Left lung (tissue), 4 donors: ENCODE measurements at regions not wholly inside any gene's neighbourhood (a gene's known extent, or its start where the extent isn't known, plus 50 kb on each side); places are given as distances from the start of the nearest gene placed in this dataset.

Source experiments
- ATAC-seq: fragments of 200-7000 bp; cut with Tn5 transposase; one replicate; pipeline ENCODE4 v1.9.1; 2020; ENCODE audit warnings: moderate library complexity
- DNase-seq, 4 donors: peaks; one replicate each; pipeline ENCODE4 v3.0.0-alpha.2; 2013 to 2020
- H3K27ac ChIP-seq, 2 donors: fragments of 200-600 bp; sonication (generic) in 1 of 2; one replicate each; pipeline versions ENCODE4 v1.5.0 to v1.8.0; 2020 to 2021
- H3K27me3 ChIP-seq, 2 donors: fragments of 200-600 bp; sonication (generic) in 1 of 2; one replicate each; pipeline versions ENCODE4 v1.5.0 to v1.8.0; 2020 to 2021
- H3K36me3 ChIP-seq, 2 donors: fragments of 200-600 bp; sonication (generic) in 1 of 2; one replicate each; pipeline versions ENCODE4 v1.5.0 to v1.8.0; 2020 to 2021
- H3K4me1 ChIP-seq, 2 donors: fragments of 200-600 bp; one replicate each; pipeline ENCODE4 v1.8.0; 2021
- H3K4me3 ChIP-seq, 2 donors: fragments of 200-600 bp; sonication (generic) in 1 of 2; one replicate each; pipeline versions ENCODE4 v1.5.0 to v1.8.0; 2020 to 2021; ENCODE audit warnings: mild to moderate bottlenecking in 1 of 2
- H3K9me3 ChIP-seq, 2 donors: fragments of 200-600 bp; sonication (generic) in 1 of 2; one replicate each; pipeline versions ENCODE4 v1.5.0 to v1.8.0; 2020 to 2021
- intact Hi-C, 2 donors: fragments of 100-400 bp; cut with DNase I; formaldehyde crosslinking; loops; one replicate each; pipeline versions ENCODE4 v1.11.2 to v1.14.2; 2022
- TF ChIP-seq, protein P1 (sequence below), 2 donors: fragments of 200-600 bp; sonication (generic) in 1 of 2; IDR thresholded peaks; one replicate each; pipeline versions ENCODE4 v1.5.0 to v1.8.0; 2021; ENCODE audit warnings: antibody characterized with exemption in 2 of 2
- donor health status: DM: no; HTN: yes; CAD: no.
- donor health status: DM: no; HTN: no; CAD: no.

GRCh38 chr2:188016917-188017316, 274.8 kb upstream of the GULP1 start:
- Histone ChIP-seq H3K9me3 (peaks cover 0 to 9% of the 10 kb centered on the region in 2 donors), H3K27me3 (no peaks in the 10 kb centered on the region), H3K4me1 (no peaks in the 10 kb centered on the region), H3K4me3 (no peak overlapping the region), H3K36me3 (no peaks in the 10 kb centered on the region), H3K27ac (no peak overlapping the region)
- ATAC-seq (no peak), DNase-seq (no peak)
- intact Hi-C loops, result no loop called here
- TF ChIP-seq, protein P1, sequence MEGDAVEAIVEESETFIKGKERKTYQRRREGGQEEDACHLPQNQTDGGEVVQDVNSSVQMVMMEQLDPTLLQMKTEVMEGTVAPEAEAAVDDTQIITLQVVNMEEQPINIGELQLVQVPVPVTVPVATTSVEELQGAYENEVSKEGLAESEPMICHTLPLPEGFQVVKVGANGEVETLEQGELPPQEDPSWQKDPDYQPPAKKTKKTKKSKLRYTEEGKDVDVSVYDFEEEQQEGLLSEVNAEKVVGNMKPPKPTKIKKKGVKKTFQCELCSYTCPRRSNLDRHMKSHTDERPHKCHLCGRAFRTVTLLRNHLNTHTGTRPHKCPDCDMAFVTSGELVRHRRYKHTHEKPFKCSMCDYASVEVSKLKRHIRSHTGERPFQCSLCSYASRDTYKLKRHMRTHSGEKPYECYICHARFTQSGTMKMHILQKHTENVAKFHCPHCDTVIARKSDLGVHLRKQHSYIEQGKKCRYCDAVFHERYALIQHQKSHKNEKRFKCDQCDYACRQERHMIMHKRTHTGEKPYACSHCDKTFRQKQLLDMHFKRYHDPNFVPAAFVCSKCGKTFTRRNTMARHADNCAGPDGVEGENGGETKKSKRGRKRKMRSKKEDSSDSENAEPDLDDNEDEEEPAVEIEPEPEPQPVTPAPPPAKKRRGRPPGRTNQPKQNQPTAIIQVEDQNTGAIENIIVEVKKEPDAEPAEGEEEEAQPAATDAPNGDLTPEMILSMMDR (IDR thresholded peaks at IDR 0.05), result no peak

DNA sequence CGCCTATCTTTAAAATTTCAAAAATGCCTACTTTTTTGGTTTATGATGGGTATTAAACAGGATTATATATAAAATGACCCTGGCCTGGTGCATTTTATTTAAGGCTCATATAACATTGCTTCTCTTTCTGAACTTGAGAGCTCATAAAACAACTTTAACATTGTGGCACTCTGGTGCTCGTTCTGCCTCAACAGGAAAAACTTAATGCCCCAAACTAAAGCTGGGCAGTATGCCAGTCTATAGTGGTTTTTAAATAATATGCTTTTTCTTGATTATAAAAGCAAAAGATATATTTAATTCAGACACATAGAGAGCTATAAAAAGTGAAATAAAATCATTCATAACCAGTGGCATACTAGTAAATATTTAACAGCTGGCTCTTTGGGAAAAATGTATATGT, 269.3 kb upstream of the GULP1 start:
- Histone ChIP-seq H3K36me3 (no peaks in the 10 kb centered on the region), H3K27me3 (no peaks in the 10 kb centered on the region), H3K4me1 (no peaks in the 10 kb centered on the region), H3K4me3 (no peak overlapping the region), H3K9me3 (peaks cover 0 to 9% of the 10 kb centered on the region in 2 donors), H3K27ac (no peak overlapping the region)
- TF ChIP-seq, protein P1 (IDR thresholded peaks at IDR 0.05), result no peak
- DNase-seq (no peak), ATAC-seq (no peak)
- intact Hi-C loops, result no loop called here

GRCh38 chr2:188023035-188023434, 268.6 kb upstream of the GULP1 start:
- DNase-seq, result no peak
- H3K36me3 ChIP-seq, result no peaks in the 10 kb centered on the region
- TF ChIP-seq, protein P1 (IDR thresholded peaks at IDR 0.05), result no peak
- H3K27ac ChIP-seq, result no peak overlapping the region
- peaks cover 0 to 9% of the 10 kb centered on the region in 2 donors for H3K9me3 ChIP-seq
- no peaks in the 10 kb centered on the region for H3K4me1 ChIP-seq
- ATAC-seq, result no peak
- intact Hi-C loops, result no loop called here
- no peak overlapping the region for H3K4me3 ChIP-seq
- no peaks in the 10 kb centered on the region for H3K27me3 ChIP-seq

- Histone ChIP-seq H3K9me3 (peaks cover 0 to 4% of the 10 kb centered on the region in 2 donors), H3K4me3 (no peak overlapping the region), H3K4me1 (no peaks in the 10 kb centered on the region), H3K36me3 (no peaks in the 10 kb centered on the region), H3K27ac (no peak overlapping the region), H3K27me3 (no peaks in the 10 kb centered on the region)
- peak in 2 of 4 donors; percentile 58 to 68 for DNase-seq
- TF ChIP-seq, protein P1 (IDR thresholded peaks at IDR 0.05), result no peak
- ATAC-seq, result peak; percentile 33
- intact Hi-C loops, result no loop called here
Observed at GRCh38 chr2:188024811-188025210, 266.9 kb upstream of the GULP1 start.

DNA sequence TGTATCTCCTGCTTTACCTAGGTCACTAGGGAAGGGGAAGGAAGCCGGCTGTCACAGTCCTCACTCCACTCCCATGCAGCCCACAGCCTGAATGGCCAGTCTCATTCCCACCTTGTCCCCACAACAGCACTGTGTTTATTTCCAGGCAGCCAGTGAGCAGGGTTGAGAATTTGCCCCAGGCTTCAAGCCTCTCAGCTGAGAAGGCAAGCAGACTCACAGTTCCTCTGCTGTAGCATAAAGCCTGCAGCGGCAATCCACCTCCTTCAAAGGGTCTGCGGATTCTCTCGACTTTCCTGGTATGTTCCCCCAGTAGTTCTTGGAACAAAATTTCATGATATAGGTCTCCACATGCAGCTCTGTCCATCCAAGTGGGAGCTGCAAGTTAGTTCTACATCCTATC, 262.9 kb upstream of the GULP1 start:
- Histone ChIP-seq H3K36me3 (no peaks in the 10 kb centered on the region), H3K4me3 (no peak overlapping the region), H3K4me1 (no peaks in the 10 kb centered on the region), H3K9me3 (no peaks in the 10 kb centered on the region), H3K27ac (no peak overlapping the region), H3K27me3 (no peaks in the 10 kb centered on the region)
- DNase-seq (no peak), ATAC-seq (no peak)
- intact Hi-C loops, result no loop called here
- TF ChIP-seq, protein P1 (IDR thresholded peaks at IDR 0.05), result no peak
